OCI-LY1 (cell line): ENCODE measurements at regions not wholly inside any gene's neighbourhood (a gene's known extent, or its start where the extent isn't known, plus 50 kb on each side); places are given as distances from the start of the nearest gene placed in this dataset.

Source experiments
- CTCF ChIP-seq: fragments of 200-600 bp; sonication (generic), shearing (Covaris generic); IDR thresholded peaks from 2 replicates; pipeline ENCODE4 v1.5.1; 2017; ENCODE audit warnings: mild to moderate bottlenecking, antibody characterized with exemption, low read length, moderate library complexity, mixed read lengths
- EZH2 ChIP-seq: fragments of 200-600 bp; sonication (generic), shearing (Covaris generic); IDR thresholded peaks from 2 replicates; pipeline ENCODE4 v1.8.0; 2017; ENCODE audit warnings: borderline replicate concordance, mixed run types, mild to moderate bottlenecking, antibody characterized with exemption, low read length, moderate library complexity, mixed read lengths

GRCh38 chr3:27643355-27643754, 78.8 kb downstream of the EOMES start:
- TF ChIP-seq CTCF (no peak), EZH2 (no peak)
